ENCODE measurements at regions not wholly inside any gene's neighbourhood (a gene's known extent, or its start where the extent isn't known, plus 50 kb on each side); places are given as distances from the start of the nearest gene placed in this dataset.

- Histone ChIP-seq H3K4me1 (ENCODE audit: control insufficient read depth in 1 of 2, insufficient read depth in 1 of 2, low read depth in 1 of 2, low read length in 1 of 2) (no peaks in the 10 kb centered on the region), H3K9me3 (no peaks in the 10 kb centered on the region), H3K27me3 (peaks cover 11% of the 10 kb centered on the region), H3K4me3 (ENCODE audit: low read depth in 1 of 2, low read length in 1 of 2) (no peak overlapping the region), H3K27ac (no peak overlapping the region), H3K36me3 (no peaks in the 10 kb centered on the region)
- no peak for TF ChIP-seq CTCF (IDR thresholded peaks at IDR 0.05)
Measured at GRCh38 chr18:2340335-2340734, 231.0 kb downstream of the METTL4 start.

GRCh38 chr18:2348003-2348402 is 223.3 kb downstream of the METTL4 start:
- H3K27ac ChIP-seq: no peak overlapping the region
- no peak for TF ChIP-seq CTCF (IDR thresholded peaks at IDR 0.05)
- H3K4me1 ChIP-seq (ENCODE audit: control insufficient read depth in 1 of 2, insufficient read depth in 1 of 2, low read depth in 1 of 2, low read length in 1 of 2): no peaks in the 10 kb centered on the region
- no peaks in the 10 kb centered on the region for H3K27me3 ChIP-seq
- no peaks in the 10 kb centered on the region for H3K36me3 ChIP-seq
- H3K4me3 ChIP-seq (ENCODE audit: low read depth in 1 of 2, low read length in 1 of 2): no peak overlapping the region
- no peaks in the 10 kb centered on the region for H3K9me3 ChIP-seq

GRCh38 chr18:2351126-2351850 is 220.0 kb downstream of the METTL4 start:
- Histone ChIP-seq H3K27ac (no peak overlapping the region), H3K36me3 (no peaks in the 10 kb centered on the region), H3K4me1 (ENCODE audit: control insufficient read depth in 1 of 2, insufficient read depth in 1 of 2, low read depth in 1 of 2, low read length in 1 of 2) (no peaks in the 10 kb centered on the region), H3K27me3 (no peaks in the 10 kb centered on the region), H3K9me3 (no peaks in the 10 kb centered on the region), H3K4me3 (ENCODE audit: low read depth in 1 of 2, low read length in 1 of 2) (no peak overlapping the region)
- TF ChIP-seq CTCF (IDR thresholded peaks at IDR 0.05): no peak

GRCh38 chr18:2354292-2354691 is 217.0 kb downstream of the METTL4 start:
- Histone ChIP-seq H3K9me3 (no peaks in the 10 kb centered on the region), H3K27ac (no peak overlapping the region), H3K4me1 (ENCODE audit: control insufficient read depth in 1 of 2, insufficient read depth in 1 of 2, low read depth in 1 of 2, low read length in 1 of 2) (no peaks in the 10 kb centered on the region), H3K36me3 (no peaks in the 10 kb centered on the region), H3K27me3 (no peaks in the 10 kb centered on the region), H3K4me3 (ENCODE audit: low read depth in 1 of 2, low read length in 1 of 2) (no peak overlapping the region)
- no peak for TF ChIP-seq CTCF (IDR thresholded peaks at IDR 0.05)

- Histone ChIP-seq H3K4me1 (ENCODE audit: control insufficient read depth in 1 of 2, insufficient read depth in 1 of 2, low read depth in 1 of 2, low read length in 1 of 2) (no peaks in the 10 kb centered on the region), H3K9me3 (no peaks in the 10 kb centered on the region), H3K36me3 (no peaks in the 10 kb centered on the region), H3K4me3 (ENCODE audit: low read depth in 1 of 2, low read length in 1 of 2) (no peak overlapping the region), H3K27ac (no peak overlapping the region), H3K27me3 (no peaks in the 10 kb centered on the region)
- no peak for TF ChIP-seq CTCF (IDR thresholded peaks at IDR 0.05)
Measured at GRCh38 chr18:2356906-2357305, 214.4 kb downstream of the METTL4 start.
